GM12892 (cell line): ENCODE measurements at regions not wholly inside any gene's neighbourhood (a gene's known extent, or its start where the extent isn't known, plus 50 kb on each side); places are given as distances from the start of the nearest gene placed in this dataset.

ENCODE experiments used
- POLR2AphosphoS5 ChIP-seq: IDR thresholded peaks from 2 replicates; pipeline ENCODE4 v1.6.1; 2011; ENCODE audit warnings: low read depth, low read length, control low read depth
- TAF1 ChIP-seq: IDR thresholded peaks from 2 replicates; pipeline ENCODE4 v1.6.1; 2011; ENCODE audit warnings: low read depth, mild to moderate bottlenecking, control low read depth, low read length, borderline replicate concordance

DNA sequence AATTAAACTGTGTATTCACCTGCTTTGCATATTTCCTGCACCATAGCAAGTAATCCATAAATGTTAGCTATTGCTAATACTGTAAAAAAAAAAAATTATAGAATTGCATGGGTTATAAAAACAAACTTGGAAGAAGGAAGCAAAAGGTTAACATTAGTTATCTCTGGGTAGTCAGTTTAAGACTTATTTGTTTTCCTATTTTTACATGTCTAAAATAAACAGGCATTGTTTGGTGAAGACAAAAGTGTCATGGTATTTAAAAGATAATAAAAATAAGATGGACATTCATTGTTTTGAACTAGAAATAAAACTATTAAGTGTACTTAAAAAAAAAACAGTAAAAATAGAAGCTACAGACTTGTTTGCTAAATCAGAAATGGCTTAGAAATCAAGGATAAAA lies 313.8 kb downstream of the SOX9 start:
- TF ChIP-seq POLR2AphosphoS5 (no peak), TAF1 (no peak)
